ENCODE measurements at regions not wholly inside any gene's neighbourhood (a gene's known extent, or its start where the extent isn't known, plus 50 kb on each side); places are given as distances from the start of the nearest gene placed in this dataset.
"Not testable (repeated sequence)": the region's sequence is repeated elsewhere in the genome, so short reads cannot be mapped to it uniquely, and the experiment has no call there.

DNA sequence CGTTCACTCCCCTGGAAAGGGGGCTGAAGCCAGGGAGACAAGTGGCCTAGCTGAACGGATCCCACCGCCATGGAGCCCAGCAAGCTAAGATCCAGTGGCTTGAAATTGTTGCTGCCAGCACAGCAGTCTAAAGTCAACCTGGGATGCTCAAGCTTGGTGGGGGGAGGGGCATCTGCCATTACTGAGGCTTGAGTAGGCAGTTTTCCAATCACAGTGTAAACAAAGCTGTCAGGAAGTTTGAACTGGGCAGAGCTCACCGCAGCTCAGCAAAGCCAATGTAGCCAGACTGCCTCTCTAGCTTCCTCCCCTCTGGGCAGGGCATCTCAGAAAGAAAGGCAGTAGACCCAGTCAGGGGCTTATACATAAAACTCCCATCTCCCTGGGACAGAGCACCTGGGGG is 470.0 kb upstream of the DIAPH2 start:
- not testable (repeated sequence) for DNase-seq (ENCODE audit: low spot score)

DNA sequence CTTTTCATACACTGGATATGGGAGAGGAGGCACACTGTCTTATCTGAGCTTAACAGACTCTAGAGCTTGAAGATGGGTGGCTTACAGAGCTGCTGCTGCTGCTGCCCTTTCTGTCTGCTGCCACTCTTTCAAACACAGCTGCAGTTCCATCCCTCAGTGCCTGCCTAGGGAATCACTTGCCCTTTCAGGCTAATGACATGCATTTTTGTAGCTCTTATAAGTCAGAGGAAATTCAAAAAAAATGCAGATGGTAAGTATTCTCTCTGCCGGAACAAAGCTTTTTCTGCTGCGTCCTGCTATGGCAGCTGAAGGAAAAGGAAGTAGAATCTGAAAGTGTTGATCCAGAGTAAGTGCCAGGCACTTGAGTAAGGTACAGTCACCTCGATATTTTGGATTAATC is 460.4 kb upstream of the DIAPH2 start:
- DNase-seq (ENCODE audit: low spot score), result no peak

DNA sequence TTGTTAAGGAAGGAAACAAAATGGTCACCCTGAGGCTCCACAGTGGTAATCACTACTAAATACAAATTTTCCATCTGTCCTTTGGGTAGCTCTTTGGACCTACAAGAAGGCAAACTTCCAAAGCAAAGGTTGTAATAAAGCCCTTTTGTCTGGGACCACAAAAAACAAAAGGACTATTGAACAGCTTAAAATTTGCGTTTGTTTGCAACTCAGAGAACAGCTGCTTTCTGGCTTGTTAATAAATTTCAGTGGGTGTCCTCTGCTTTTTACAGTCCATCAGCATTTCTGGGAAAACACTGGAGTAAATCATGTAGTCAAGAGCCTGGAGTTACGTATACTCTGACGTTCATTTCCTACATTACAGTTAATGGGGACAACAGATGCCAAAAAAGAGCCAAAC is 439.7 kb upstream of the DIAPH2 start:
- DNase-seq (ENCODE audit: low spot score), result no peak

DNA sequence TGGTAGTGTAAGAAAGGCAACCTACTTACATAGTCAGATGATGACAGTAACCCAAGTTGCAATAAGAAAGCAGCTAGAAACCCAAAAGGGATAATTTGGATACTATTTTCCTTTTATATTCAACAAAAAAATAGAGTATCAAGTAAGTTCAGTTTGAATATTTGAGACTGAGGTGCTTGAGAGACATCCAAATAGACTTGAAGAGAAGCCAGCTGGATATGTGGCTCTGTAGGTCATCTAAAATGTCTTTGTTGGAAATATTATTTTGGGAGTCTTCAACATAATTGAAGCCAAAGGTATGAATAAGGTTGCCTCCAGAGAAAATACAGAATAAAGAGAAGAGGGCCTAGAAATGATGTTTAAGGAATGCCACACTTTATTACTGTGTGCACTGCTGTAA is 438.2 kb upstream of the DIAPH2 start:
- DNase-seq (ENCODE audit: low spot score), result no peak
